ENCODE measurements at regions not wholly inside any gene's neighbourhood (a gene's known extent, or its start where the extent isn't known, plus 50 kb on each side); places are given as distances from the start of the nearest gene placed in this dataset.

DNA sequence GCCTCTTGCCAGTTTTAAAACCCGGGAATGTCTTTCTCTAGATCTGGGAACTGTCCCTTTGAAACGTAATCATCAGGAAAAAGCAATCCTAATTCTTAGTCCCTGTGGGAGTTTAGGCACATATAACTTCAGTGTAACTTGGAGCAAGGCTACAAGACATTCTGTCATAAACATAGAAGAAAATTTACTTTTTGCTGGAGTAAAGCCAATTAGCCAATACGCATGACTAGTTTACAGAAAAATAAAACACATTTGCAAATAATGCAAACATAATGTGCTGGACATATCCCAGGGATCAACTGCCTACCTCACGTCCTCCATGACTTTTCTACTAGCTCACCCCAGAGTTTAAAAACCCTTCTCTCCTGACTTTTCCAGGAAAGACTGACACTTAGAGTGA lies 970.6 kb downstream of the MRPL39 start:
- TF ChIP-seq, protein P1, sequence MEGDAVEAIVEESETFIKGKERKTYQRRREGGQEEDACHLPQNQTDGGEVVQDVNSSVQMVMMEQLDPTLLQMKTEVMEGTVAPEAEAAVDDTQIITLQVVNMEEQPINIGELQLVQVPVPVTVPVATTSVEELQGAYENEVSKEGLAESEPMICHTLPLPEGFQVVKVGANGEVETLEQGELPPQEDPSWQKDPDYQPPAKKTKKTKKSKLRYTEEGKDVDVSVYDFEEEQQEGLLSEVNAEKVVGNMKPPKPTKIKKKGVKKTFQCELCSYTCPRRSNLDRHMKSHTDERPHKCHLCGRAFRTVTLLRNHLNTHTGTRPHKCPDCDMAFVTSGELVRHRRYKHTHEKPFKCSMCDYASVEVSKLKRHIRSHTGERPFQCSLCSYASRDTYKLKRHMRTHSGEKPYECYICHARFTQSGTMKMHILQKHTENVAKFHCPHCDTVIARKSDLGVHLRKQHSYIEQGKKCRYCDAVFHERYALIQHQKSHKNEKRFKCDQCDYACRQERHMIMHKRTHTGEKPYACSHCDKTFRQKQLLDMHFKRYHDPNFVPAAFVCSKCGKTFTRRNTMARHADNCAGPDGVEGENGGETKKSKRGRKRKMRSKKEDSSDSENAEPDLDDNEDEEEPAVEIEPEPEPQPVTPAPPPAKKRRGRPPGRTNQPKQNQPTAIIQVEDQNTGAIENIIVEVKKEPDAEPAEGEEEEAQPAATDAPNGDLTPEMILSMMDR (IDR thresholded peaks at IDR 0.05): no peak
- TF ChIP-seq POLR2A (IDR thresholded peaks at IDR 0.05) (no peak), POLR2AphosphoS5 (IDR thresholded peaks at IDR 0.05) (no peak)
